Activated CD4-positive, alpha-beta T cell treated with anti-CD3 and anti-CD28 coated beads, Interleukin-2, amount 10 ng/mL, durations not matched to agents 7 days and 5 days (primary cell): ENCODE measurements at regions not wholly inside any gene's neighbourhood (a gene's known extent, or its start where the extent isn't known, plus 50 kb on each side); places are given as distances from the start of the nearest gene placed in this dataset.

Experiments used
- CTCF ChIA-PET: fragments of 350-600 bp; sonication (Branson Sonifier 250); formaldehyde crosslinking; loops from one replicate; lab custom pipeline; 2021; ENCODE audit warnings: antibody characterized with exemption; lab: Charles Lee
- POLR2A ChIA-PET: fragments of 350-600 bp; sonication (Branson Sonifier 250); formaldehyde crosslinking; loops from one replicate; lab custom pipeline; 2021; ENCODE audit warnings: antibody characterized with exemption; lab: Charles Lee
- DNase-seq: peaks from one replicate; pipeline ENCODE4 v3.0.0-alpha.2; 2020
- H3K27ac Mint-ChIP-seq: one replicate; pipeline ENCODE4 v1.8.0; 2021; ENCODE audit warnings: mild to moderate bottlenecking, moderate library complexity, mixed read lengths
- H3K27me3 Mint-ChIP-seq: one replicate; pipeline ENCODE4 v1.8.0; 2021; ENCODE audit warnings: mixed read lengths
- H3K36me3 Mint-ChIP-seq: one replicate; pipeline ENCODE4 v1.8.0; 2021; ENCODE audit warnings: low read depth, mixed read lengths
- H3K4me1 Mint-ChIP-seq: one replicate; pipeline ENCODE4 v1.8.0; 2021; ENCODE audit warnings: mixed read lengths
- H3K4me3 Mint-ChIP-seq: one replicate; pipeline ENCODE4 v1.8.0; 2021; ENCODE audit warnings: mild to moderate bottlenecking, moderate library complexity, mixed read lengths
- H3K9me3 Mint-ChIP-seq: one replicate; pipeline ENCODE4 v1.8.0; 2021; ENCODE audit warnings: mixed read lengths

- Mint-ChIP-seq H3K27ac (no peak overlapping the region), H3K9me3 (peaks cover 8% of the 10 kb centered on the region), H3K36me3 (no peaks in the 10 kb centered on the region), H3K4me3 (no peak overlapping the region), H3K27me3 (no peaks in the 10 kb centered on the region), H3K4me1 (no peaks in the 10 kb centered on the region)
- POLR2A ChIA-PET, result no interaction called here
- CTCF ChIA-PET, result no interaction called here
- no peak for DNase-seq
These were observed 746.8 kb upstream of the SLC10A2 start for GRCh38 chr13:103812971-103813370.

- H3K4me1 Mint-ChIP-seq, result no peaks in the 10 kb centered on the region
- H3K4me3 Mint-ChIP-seq, result no peak overlapping the region
- peaks cover 9% of the 10 kb centered on the region for H3K9me3 Mint-ChIP-seq
- CTCF ChIA-PET, result interaction anchor here (0.6 kb wide), 1 partner anchor 927 kb away, joined by 3 read pairs; no protein-coding TSS in a partner anchor
- H3K36me3 Mint-ChIP-seq, result no peaks in the 10 kb centered on the region
- H3K27me3 Mint-ChIP-seq, result no peaks in the 10 kb centered on the region
- POLR2A ChIA-PET, result no interaction called here
- no peak overlapping the region for H3K27ac Mint-ChIP-seq
- DNase-seq, result no peak
These were observed 746.3 kb upstream of the SLC10A2 start for GRCh38 chr13:103812558-103812957.

GRCh38 chr13:103810026-103810425 lies 743.8 kb upstream of the SLC10A2 start:
- DNase-seq, result no peak
- Mint-ChIP-seq H3K4me1 (no peaks in the 10 kb centered on the region), H3K9me3 (peaks cover 8% of the 10 kb centered on the region), H3K27me3 (no peaks in the 10 kb centered on the region), H3K36me3 (no peaks in the 10 kb centered on the region), H3K27ac (no peak overlapping the region), H3K4me3 (no peak overlapping the region)
- POLR2A ChIA-PET, result no interaction called here
- CTCF ChIA-PET, result no interaction called here

- Mint-ChIP-seq H3K9me3 (peaks cover 3% of the 10 kb centered on the region), H3K4me1 (no peaks in the 10 kb centered on the region), H3K36me3 (no peaks in the 10 kb centered on the region), H3K27me3 (no peaks in the 10 kb centered on the region), H3K4me3 (no peak overlapping the region), H3K27ac (no peak overlapping the region)
- DNase-seq, result no peak
- ChIA-PET CTCF (no interaction called here), POLR2A (no interaction called here)
These were observed 739.6 kb upstream of the SLC10A2 start for GRCh38 chr13:103805771-103806170.

GRCh38 chr13:103803349-103803748 lies 737.1 kb upstream of the SLC10A2 start:
- no peak overlapping the region for H3K4me3 Mint-ChIP-seq
- H3K27me3 Mint-ChIP-seq, result no peaks in the 10 kb centered on the region
- no peaks in the 10 kb centered on the region for H3K36me3 Mint-ChIP-seq
- CTCF ChIA-PET, result interaction anchor here (0.8 kb wide), 1 partner anchor 142 kb away, joined by 4 read pairs; no protein-coding TSS in a partner anchor
- no peaks in the 10 kb centered on the region for H3K4me1 Mint-ChIP-seq
- POLR2A ChIA-PET, result no interaction called here
- no peak overlapping the region for H3K27ac Mint-ChIP-seq
- H3K9me3 Mint-ChIP-seq, result peaks cover 3% of the 10 kb centered on the region
- no peak for DNase-seq

GRCh38 chr13:103799028-103799427 lies 732.8 kb upstream of the SLC10A2 start:
- Mint-ChIP-seq H3K27ac (no peak overlapping the region), H3K36me3 (no peaks in the 10 kb centered on the region), H3K4me1 (no peaks in the 10 kb centered on the region), H3K4me3 (no peak overlapping the region), H3K27me3 (no peaks in the 10 kb centered on the region), H3K9me3 (no peaks in the 10 kb centered on the region)
- ChIA-PET CTCF (no interaction called here), POLR2A (no interaction called here)
- no peak for DNase-seq

GRCh38 chr13:103795892-103796478 lies 729.8 kb upstream of the SLC10A2 start:
- Mint-ChIP-seq H3K4me3 (no peak overlapping the region), H3K27me3 (no peaks in the 10 kb centered on the region), H3K9me3 (no peaks in the 10 kb centered on the region), H3K36me3 (no peaks in the 10 kb centered on the region), H3K27ac (no peak overlapping the region), H3K4me1 (no peaks in the 10 kb centered on the region)
- POLR2A ChIA-PET, result no interaction called here
- DNase-seq, result no peak
- CTCF ChIA-PET, result no interaction called here

- DNase-seq, result no peak
- H3K9me3 Mint-ChIP-seq, result no peaks in the 10 kb centered on the region
- no peaks in the 10 kb centered on the region for H3K27me3 Mint-ChIP-seq
- ChIA-PET POLR2A (no interaction called here), CTCF (no interaction called here)
- no peak overlapping the region for H3K27ac Mint-ChIP-seq
- no peaks in the 10 kb centered on the region for H3K4me1 Mint-ChIP-seq
- no peak overlapping the region for H3K4me3 Mint-ChIP-seq
- no peaks in the 10 kb centered on the region for H3K36me3 Mint-ChIP-seq
These were observed 728.3 kb upstream of the SLC10A2 start for GRCh38 chr13:103794526-103794925.

- ChIA-PET POLR2A (no interaction called here), CTCF (no interaction called here)
- no peaks in the 10 kb centered on the region for H3K36me3 Mint-ChIP-seq
- no peaks in the 10 kb centered on the region for H3K27me3 Mint-ChIP-seq
- peaks cover 2% of the 10 kb centered on the region for H3K9me3 Mint-ChIP-seq
- DNase-seq, result no peak
- no peak overlapping the region for H3K4me3 Mint-ChIP-seq
- H3K4me1 Mint-ChIP-seq, result no peaks in the 10 kb centered on the region
- no peak overlapping the region for H3K27ac Mint-ChIP-seq
These were observed 721.9 kb upstream of the SLC10A2 start for GRCh38 chr13:103788061-103788652.

- no peak overlapping the region for H3K4me3 Mint-ChIP-seq
- no peaks in the 10 kb centered on the region for H3K9me3 Mint-ChIP-seq
- H3K27me3 Mint-ChIP-seq, result no peaks in the 10 kb centered on the region
- ChIA-PET CTCF (no interaction called here), POLR2A (no interaction called here)
- H3K27ac Mint-ChIP-seq, result no peak overlapping the region
- H3K36me3 Mint-ChIP-seq, result no peaks in the 10 kb centered on the region
- DNase-seq, result no peak
- H3K4me1 Mint-ChIP-seq, result no peaks in the 10 kb centered on the region
These were observed 706.4 kb upstream of the SLC10A2 start for GRCh38 chr13:103772576-103772975.

- no peaks in the 10 kb centered on the region for H3K9me3 Mint-ChIP-seq
- DNase-seq, result no peak
- ChIA-PET POLR2A (no interaction called here), CTCF (no interaction called here)
- H3K4me1 Mint-ChIP-seq, result no peaks in the 10 kb centered on the region
- H3K4me3 Mint-ChIP-seq, result no peak overlapping the region
- H3K27me3 Mint-ChIP-seq, result no peaks in the 10 kb centered on the region
- H3K36me3 Mint-ChIP-seq, result no peaks in the 10 kb centered on the region
- H3K27ac Mint-ChIP-seq, result no peak overlapping the region
These were observed 696.3 kb upstream of the SLC10A2 start for GRCh38 chr13:103762523-103762922.

- Mint-ChIP-seq H3K27me3 (no peaks in the 10 kb centered on the region), H3K4me1 (no peaks in the 10 kb centered on the region), H3K9me3 (no peaks in the 10 kb centered on the region), H3K4me3 (no peak overlapping the region), H3K36me3 (no peaks in the 10 kb centered on the region), H3K27ac (no peak overlapping the region)
- no peak for DNase-seq
- ChIA-PET CTCF (no interaction called here), POLR2A (no interaction called here)
These were observed 693.1 kb upstream of the SLC10A2 start for GRCh38 chr13:103759361-103759760.

- DNase-seq, result no peak
- CTCF ChIA-PET, result no interaction called here
- no peaks in the 10 kb centered on the region for H3K27me3 Mint-ChIP-seq
- H3K9me3 Mint-ChIP-seq, result no peaks in the 10 kb centered on the region
- H3K4me1 Mint-ChIP-seq, result no peaks in the 10 kb centered on the region
- POLR2A ChIA-PET, result no interaction called here
- no peaks in the 10 kb centered on the region for H3K36me3 Mint-ChIP-seq
- no peak overlapping the region for H3K27ac Mint-ChIP-seq
- H3K4me3 Mint-ChIP-seq, result no peak overlapping the region
These were observed 692.0 kb upstream of the SLC10A2 start for GRCh38 chr13:103758222-103758621.

- no peak for DNase-seq
- Mint-ChIP-seq H3K4me1 (no peaks in the 10 kb centered on the region), H3K4me3 (no peak overlapping the region), H3K27me3 (no peaks in the 10 kb centered on the region), H3K9me3 (no peaks in the 10 kb centered on the region), H3K27ac (no peak overlapping the region), H3K36me3 (no peaks in the 10 kb centered on the region)
- ChIA-PET POLR2A (no interaction called here), CTCF (no interaction called here)
These were observed 691.1 kb upstream of the SLC10A2 start for GRCh38 chr13:103757361-103757760.
